WTC11 (cell line): ENCODE measurements at regions not wholly inside any gene's neighbourhood (a gene's known extent, or its start where the extent isn't known, plus 50 kb on each side); places are given as distances from the start of the nearest gene placed in this dataset.

ENCODE experiments used
- ATAC-seq: fragments of 200-7000 bp; cut with Tn5 transposase; 2 replicates; pipeline ENCODE4 v1.10.0; 2021; ENCODE audit warnings: mild to moderate bottlenecking, moderate library complexity
- CTCF ChIA-PET: fragments of 300-600 bp; sonication (Branson Sonifier 250); formaldehyde crosslinking; loops from one replicate; lab custom pipeline; 2021; ENCODE audit warnings: antibody characterized with exemption; lab: Charles Lee
- POLR2A ChIA-PET: fragments of 350-600 bp; sonication (Branson Sonifier 250); formaldehyde crosslinking; loops from one replicate; lab custom pipeline; 2021; ENCODE audit warnings: antibody characterized with exemption; lab: Charles Lee
- DNase-seq: peaks from one replicate; pipeline ENCODE4 v3.0.0; 2021; ENCODE audit warnings: low spot score
- H3K27ac Mint-ChIP-seq: 2 replicates; pipeline ENCODE4 v1.8.0; 2021; ENCODE audit warnings: mixed read lengths
- H3K27me3 Mint-ChIP-seq: 2 replicates; pipeline ENCODE4 v1.8.0; 2021; ENCODE audit warnings: low read depth, mild to moderate bottlenecking, moderate library complexity, mixed read lengths
- H3K36me3 Mint-ChIP-seq: 2 replicates; pipeline ENCODE4 v1.8.0; 2021; ENCODE audit warnings: mixed read lengths
- H3K4me1 Mint-ChIP-seq: 2 replicates; pipeline ENCODE4 v1.8.0; 2022; ENCODE audit warnings: mixed read lengths
- H3K4me3 Mint-ChIP-seq: 2 replicates; pipeline ENCODE4 v1.8.0; 2021; ENCODE audit warnings: mild to moderate bottlenecking, moderate library complexity, mixed read lengths
- H3K9me3 Mint-ChIP-seq: 2 replicates; pipeline ENCODE4 v1.8.0; 2021; ENCODE audit warnings: mixed read lengths
- ATF1 ChIP-seq: sonication (generic); formaldehyde crosslinking; IDR thresholded peaks from 2 replicates; pipeline ENCODE4 v1.8.1; 2023; ENCODE audit warnings: mild to moderate bottlenecking, moderate library complexity, missing genetic modification reagents
- CBFB ChIP-seq: sonication (generic); formaldehyde crosslinking; IDR thresholded peaks from 2 replicates; pipeline ENCODE4 v1.8.1; 2022; ENCODE audit warnings: mild to moderate bottlenecking, low read depth, missing genetic modification reagents
- CREB1 ChIP-seq: sonication (generic); formaldehyde crosslinking; IDR thresholded peaks from 2 replicates; pipeline ENCODE4 v1.8.0; 2023; ENCODE audit warnings: mild to moderate bottlenecking, missing genetic modification reagents
- CREM ChIP-seq: sonication (generic); formaldehyde crosslinking; IDR thresholded peaks from 2 replicates; pipeline ENCODE4 v1.8.1; 2022; ENCODE audit warnings: mild to moderate bottlenecking, missing genetic modification reagents, moderate library complexity
- FOXJ3 ChIP-seq: sonication (generic); formaldehyde crosslinking; IDR thresholded peaks from 2 replicates; pipeline ENCODE4 v1.9.0; 2021; ENCODE audit warnings: missing genetic modification reagents, mild to moderate bottlenecking, borderline replicate concordance
- GABPB1 ChIP-seq: sonication (generic); formaldehyde crosslinking; IDR thresholded peaks from 2 replicates; pipeline ENCODE4 v1.8.1; 2023; ENCODE audit warnings: mild to moderate bottlenecking, missing genetic modification reagents
- HMGA2 ChIP-seq: fragments of 250-450 bp; sonication (Bioruptor Pico); IDR thresholded peaks from 2 replicates; pipeline ENCODE4 v1.4.0; 2021; ENCODE audit warnings: mild to moderate bottlenecking, moderate library complexity
- HMGXB4 ChIP-seq: sonication (generic); formaldehyde crosslinking; IDR thresholded peaks from 2 replicates; pipeline ENCODE4 v1.8.1; 2023; ENCODE audit warnings: mild to moderate bottlenecking, moderate library complexity, missing genetic modification reagents
- NFE2L1 ChIP-seq: sonication (generic); formaldehyde crosslinking; IDR thresholded peaks from 2 replicates; pipeline ENCODE4 v1.8.1; 2023; ENCODE audit warnings: missing genetic modification reagents
- SP1 ChIP-seq: sonication (generic); formaldehyde crosslinking; conservative IDR thresholded peaks from 2 replicates; pipeline ENCODE4 v1.8.1; 2022; ENCODE audit warnings: missing genetic modification reagents
- TP53 ChIP-seq: sonication (generic); formaldehyde crosslinking; IDR thresholded peaks from 2 replicates; pipeline ENCODE4 v1.8.1; 2023; ENCODE audit warnings: mild to moderate bottlenecking, missing genetic modification reagents
- ZNF121 ChIP-seq: sonication (generic); formaldehyde crosslinking; IDR thresholded peaks from 2 replicates; pipeline ENCODE4 v1.8.0; 2023; ENCODE audit warnings: missing genetic modification reagents
- ZNF138 ChIP-seq: sonication (generic); formaldehyde crosslinking; conservative IDR thresholded peaks from 2 replicates; pipeline ENCODE4 v1.8.1; 2022; ENCODE audit warnings: mild to moderate bottlenecking, moderate library complexity, missing genetic modification reagents
- ZNF423 ChIP-seq: fragments of 250-450 bp; sonication (Bioruptor Pico); IDR thresholded peaks from 2 replicates; pipeline ENCODE4 v2.1.2; 2022; ENCODE audit warnings: mild to moderate bottlenecking, moderate library complexity
- ZNF671 ChIP-seq: fragments of 250-450 bp; sonication (Bioruptor Pico); IDR thresholded peaks from 2 replicates; pipeline ENCODE4 v1.8.0; 2021; ENCODE audit warnings: mild to moderate bottlenecking
- TF ChIP-seq, protein P1 (sequence below): fragments of 250-450 bp; sonication (Bioruptor Pico); IDR thresholded peaks from 2 replicates; pipeline ENCODE4 v1.9.0; 2021; ENCODE audit warnings: mild to moderate bottlenecking, borderline replicate concordance
- TF ChIP-seq, protein P2 (sequence below): sonication (generic); formaldehyde crosslinking; IDR thresholded peaks from 2 replicates; pipeline ENCODE4 v1.8.0; 2023; ENCODE audit warnings: missing genetic modification reagents

- ChIA-PET CTCF (no interaction called here), POLR2A (no interaction called here)
- H3K9me3 Mint-ChIP-seq = peaks cover 25% of the 10 kb centered on the region
- no peak overlapping the region for H3K27ac Mint-ChIP-seq
- DNase-seq (no peak), ATAC-seq (no peak)
- H3K27me3 Mint-ChIP-seq = no peaks in the 10 kb centered on the region
- no peak overlapping the region for H3K4me3 Mint-ChIP-seq
- H3K4me1 Mint-ChIP-seq = peaks cover 75% of the 10 kb centered on the region
- peaks cover 28% of the 10 kb centered on the region for H3K36me3 Mint-ChIP-seq
- no peak for TF ChIP-seq ZNF138 (CRISPR knock-in tag)
- TF ChIP-seq CBFB = no peak
- no peak for TF ChIP-seq CREM (CRISPR knock-in tag)
- no peak for TF ChIP-seq SP1
- TF ChIP-seq, protein P1, sequence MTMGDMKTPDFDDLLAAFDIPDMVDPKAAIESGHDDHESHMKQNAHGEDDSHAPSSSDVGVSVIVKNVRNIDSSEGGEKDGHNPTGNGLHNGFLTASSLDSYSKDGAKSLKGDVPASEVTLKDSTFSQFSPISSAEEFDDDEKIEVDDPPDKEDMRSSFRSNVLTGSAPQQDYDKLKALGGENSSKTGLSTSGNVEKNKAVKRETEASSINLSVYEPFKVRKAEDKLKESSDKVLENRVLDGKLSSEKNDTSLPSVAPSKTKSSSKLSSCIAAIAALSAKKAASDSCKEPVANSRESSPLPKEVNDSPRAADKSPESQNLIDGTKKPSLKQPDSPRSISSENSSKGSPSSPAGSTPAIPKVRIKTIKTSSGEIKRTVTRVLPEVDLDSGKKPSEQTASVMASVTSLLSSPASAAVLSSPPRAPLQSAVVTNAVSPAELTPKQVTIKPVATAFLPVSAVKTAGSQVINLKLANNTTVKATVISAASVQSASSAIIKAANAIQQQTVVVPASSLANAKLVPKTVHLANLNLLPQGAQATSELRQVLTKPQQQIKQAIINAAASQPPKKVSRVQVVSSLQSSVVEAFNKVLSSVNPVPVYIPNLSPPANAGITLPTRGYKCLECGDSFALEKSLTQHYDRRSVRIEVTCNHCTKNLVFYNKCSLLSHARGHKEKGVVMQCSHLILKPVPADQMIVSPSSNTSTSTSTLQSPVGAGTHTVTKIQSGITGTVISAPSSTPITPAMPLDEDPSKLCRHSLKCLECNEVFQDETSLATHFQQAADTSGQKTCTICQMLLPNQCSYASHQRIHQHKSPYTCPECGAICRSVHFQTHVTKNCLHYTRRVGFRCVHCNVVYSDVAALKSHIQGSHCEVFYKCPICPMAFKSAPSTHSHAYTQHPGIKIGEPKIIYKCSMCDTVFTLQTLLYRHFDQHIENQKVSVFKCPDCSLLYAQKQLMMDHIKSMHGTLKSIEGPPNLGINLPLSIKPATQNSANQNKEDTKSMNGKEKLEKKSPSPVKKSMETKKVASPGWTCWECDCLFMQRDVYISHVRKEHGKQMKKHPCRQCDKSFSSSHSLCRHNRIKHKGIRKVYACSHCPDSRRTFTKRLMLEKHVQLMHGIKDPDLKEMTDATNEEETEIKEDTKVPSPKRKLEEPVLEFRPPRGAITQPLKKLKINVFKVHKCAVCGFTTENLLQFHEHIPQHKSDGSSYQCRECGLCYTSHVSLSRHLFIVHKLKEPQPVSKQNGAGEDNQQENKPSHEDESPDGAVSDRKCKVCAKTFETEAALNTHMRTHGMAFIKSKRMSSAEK (CRISPR knock-in tag) = no peak
Measured at GRCh38 chr2:122737429-122738077, 982.1 kb downstream of the TSN start.

DNA sequence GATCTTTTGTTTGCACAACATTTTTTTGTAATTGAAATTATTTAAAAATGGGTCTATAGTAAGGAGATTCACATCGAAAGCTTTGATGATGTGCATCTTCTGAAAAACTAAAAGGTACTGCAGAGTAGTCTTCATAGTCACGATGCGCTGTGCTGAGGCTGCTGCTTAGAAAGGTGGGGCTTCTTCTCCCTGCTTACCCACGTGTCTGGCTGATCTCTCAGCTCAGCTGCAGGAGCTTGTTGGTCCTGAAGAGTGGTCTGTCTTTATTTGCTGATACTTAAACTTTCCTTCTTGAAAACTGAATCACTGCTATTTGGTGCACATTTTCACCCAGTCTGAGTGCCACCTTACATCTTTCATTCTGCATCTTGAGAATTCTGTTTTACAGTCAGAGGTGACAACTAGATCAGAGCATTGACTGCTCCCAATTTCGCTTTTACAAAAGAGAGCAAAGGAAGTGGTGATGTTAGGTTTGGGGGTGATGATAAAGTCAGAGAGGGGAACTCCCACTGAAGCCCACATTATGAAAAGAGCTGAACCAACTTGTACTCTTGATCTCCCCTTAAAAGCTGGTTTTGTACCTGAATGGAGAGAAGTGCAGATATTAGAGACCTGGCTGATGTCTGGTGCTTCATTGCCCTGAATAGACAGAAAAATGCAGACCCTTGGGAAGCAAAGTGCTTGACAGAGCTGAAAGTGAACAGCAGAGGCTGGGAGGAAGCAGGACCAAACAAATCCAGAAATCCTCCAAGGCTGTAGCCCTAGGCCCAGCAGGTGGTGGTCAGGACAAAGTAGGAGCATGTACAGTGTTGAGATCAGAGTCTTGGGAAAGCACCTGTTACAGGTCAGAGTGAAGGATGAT, 984.5 kb downstream of the TSN start:
- ChIA-PET CTCF (interaction anchor here (1.5 kb wide), 1 partner anchor 208 kb away, joined by 7 read pairs; no protein-coding TSS in a partner anchor), POLR2A (interaction anchor here (0.6 kb wide), 1 partner anchor 253 kb away, joined by 4 read pairs; no protein-coding TSS in a partner anchor)
- DNase-seq = no peak
- H3K9me3 Mint-ChIP-seq = peaks cover 25% of the 10 kb centered on the region
- no peak overlapping the region for H3K27ac Mint-ChIP-seq
- H3K36me3 Mint-ChIP-seq = peaks cover 28% of the 10 kb centered on the region
- H3K4me3 Mint-ChIP-seq = no peak overlapping the region
- H3K4me1 Mint-ChIP-seq = peaks cover 63% of the 10 kb centered on the region
- H3K27me3 Mint-ChIP-seq = no peaks in the 10 kb centered on the region
- no peak for ATAC-seq
- TF ChIP-seq SP1 (no peak), TP53 (CRISPR knock-in tag) (no peak), ZNF423 (CRISPR knock-in tag) (no peak), ZNF121 (no peak), NFE2L1 (CRISPR knock-in tag) (no peak), GABPB1 (no peak), HMGA2 (CRISPR knock-in tag) (no peak), FOXJ3 (no peak), HMGXB4 (CRISPR knock-in tag) (no peak), ATF1 (CRISPR knock-in tag) (no peak), ZNF671 (no peak), CREB1 (no peak)
- TF ChIP-seq, protein P2, sequence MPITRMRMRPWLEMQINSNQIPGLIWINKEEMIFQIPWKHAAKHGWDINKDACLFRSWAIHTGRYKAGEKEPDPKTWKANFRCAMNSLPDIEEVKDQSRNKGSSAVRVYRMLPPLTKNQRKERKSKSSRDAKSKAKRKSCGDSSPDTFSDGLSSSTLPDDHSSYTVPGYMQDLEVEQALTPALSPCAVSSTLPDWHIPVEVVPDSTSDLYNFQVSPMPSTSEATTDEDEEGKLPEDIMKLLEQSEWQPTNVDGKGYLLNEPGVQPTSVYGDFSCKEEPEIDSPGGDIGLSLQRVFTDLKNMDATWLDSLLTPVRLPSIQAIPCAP (CRISPR knock-in tag) = no peak
